Testis (tissue), 2 donors: ENCODE measurements at regions not wholly inside any gene's neighbourhood (a gene's known extent, or its start where the extent isn't known, plus 50 kb on each side); places are given as distances from the start of the nearest gene placed in this dataset.
"Not testable (repeated sequence)": the region's sequence is repeated elsewhere in the genome, so short reads cannot be mapped to it uniquely, and the experiment has no call there.

Source experiments
- DNase-seq: peaks from one replicate; pipeline ENCODE4 v3.0.0-alpha.2; 2019
- H3K27ac ChIP-seq, 2 donors: fragments of 200-600 bp; sonication (generic); one replicate each; pipeline ENCODE4 v1.5.1; 2019
- H3K27me3 ChIP-seq: fragments of 200-600 bp; sonication (generic); one replicate; pipeline ENCODE4 v1.5.1; 2019
- H3K36me3 ChIP-seq: fragments of 200-600 bp; sonication (generic); one replicate; pipeline ENCODE4 v1.5.1; 2017; ENCODE audit warnings: low read depth; ENCODE audit errors: missing control alignments
- H3K4me1 ChIP-seq: fragments of 200-600 bp; sonication (generic); one replicate; pipeline ENCODE4 v1.5.1; 2019
- H3K4me3 ChIP-seq, 2 donors: fragments of 200-600 bp; sonication (generic); one replicate each; pipeline ENCODE4 v1.5.1; 2017 to 2019
- H3K9me3 ChIP-seq: fragments of 200-600 bp; sonication (generic); one replicate; pipeline ENCODE4 v1.5.1; 2017
- POLR2A ChIP-seq: fragments of 450-650 bp; IDR thresholded peaks from one replicate; pipeline ENCODE4 v1.6.1; 2017; ENCODE audit warnings: antibody characterized with exemption, mild to moderate bottlenecking, moderate library complexity
- WGBS, 2 donors: methylation state at CpG; one replicate each; pipeline ENCODE4 v1.1.5; 2018; 5-methylcytosine and 5-hydroxymethylcytosine counted together
- intact Hi-C: fragments of 100-400 bp; cut with DNase I; formaldehyde crosslinking; loops from one replicate; pipeline ENCODE4 v1.15.1; 2023; ENCODE audit warnings: low total_unique reads
- TF ChIP-seq, protein P1 (sequence below), 3 experiments: fragments of 450-650 bp in 2 of 3; fragments of 200-600 bp in 1 of 3; sonication (generic) in 1 of 3; IDR thresholded peaks; one replicate each; pipeline ENCODE4 v1.5.1; 2016 to 2019; ENCODE audit warnings: antibody characterized with exemption in 3 of 3, mild to moderate bottlenecking in 2 of 3, moderate library complexity in 1 of 3

DNA sequence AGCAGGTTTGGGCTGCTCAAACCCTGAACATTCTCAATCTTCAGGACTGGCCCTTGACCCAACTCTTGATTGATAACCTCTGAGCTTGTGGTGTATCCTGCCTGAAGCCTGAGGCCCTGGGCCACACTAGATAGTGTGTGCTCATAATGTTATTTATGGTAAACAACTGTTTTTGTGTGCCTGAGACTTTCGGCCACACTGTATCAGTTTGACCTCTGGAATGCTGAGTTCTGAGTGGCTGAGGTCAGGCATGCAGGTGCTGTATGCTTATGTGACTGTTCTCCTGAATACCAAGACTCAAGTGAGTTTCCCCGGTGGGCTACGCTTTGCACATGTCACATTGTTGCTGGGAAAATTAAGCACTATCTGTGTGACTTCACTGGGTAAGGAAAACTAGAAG lies 82.2 kb upstream of the RMP24 start:
- intact Hi-C loops: no loop called here
- Histone ChIP-seq H3K4me1 (no peaks in the 10 kb centered on the region), H3K4me3 (no peak overlapping the region), H3K27ac (no peak overlapping the region), H3K9me3 (no peaks in the 10 kb centered on the region), H3K27me3 (no peaks in the 10 kb centered on the region), H3K36me3 (no peaks in the 10 kb centered on the region)
- no peak for TF ChIP-seq POLR2A
- TF ChIP-seq, protein P1, sequence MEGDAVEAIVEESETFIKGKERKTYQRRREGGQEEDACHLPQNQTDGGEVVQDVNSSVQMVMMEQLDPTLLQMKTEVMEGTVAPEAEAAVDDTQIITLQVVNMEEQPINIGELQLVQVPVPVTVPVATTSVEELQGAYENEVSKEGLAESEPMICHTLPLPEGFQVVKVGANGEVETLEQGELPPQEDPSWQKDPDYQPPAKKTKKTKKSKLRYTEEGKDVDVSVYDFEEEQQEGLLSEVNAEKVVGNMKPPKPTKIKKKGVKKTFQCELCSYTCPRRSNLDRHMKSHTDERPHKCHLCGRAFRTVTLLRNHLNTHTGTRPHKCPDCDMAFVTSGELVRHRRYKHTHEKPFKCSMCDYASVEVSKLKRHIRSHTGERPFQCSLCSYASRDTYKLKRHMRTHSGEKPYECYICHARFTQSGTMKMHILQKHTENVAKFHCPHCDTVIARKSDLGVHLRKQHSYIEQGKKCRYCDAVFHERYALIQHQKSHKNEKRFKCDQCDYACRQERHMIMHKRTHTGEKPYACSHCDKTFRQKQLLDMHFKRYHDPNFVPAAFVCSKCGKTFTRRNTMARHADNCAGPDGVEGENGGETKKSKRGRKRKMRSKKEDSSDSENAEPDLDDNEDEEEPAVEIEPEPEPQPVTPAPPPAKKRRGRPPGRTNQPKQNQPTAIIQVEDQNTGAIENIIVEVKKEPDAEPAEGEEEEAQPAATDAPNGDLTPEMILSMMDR (IDR thresholded peaks at IDR 0.05): no peak
- DNase-seq: no peak
- WGBS, 2 donors: 59 to 61% methylated on average over 3 of the region's 3 CpGs

DNA sequence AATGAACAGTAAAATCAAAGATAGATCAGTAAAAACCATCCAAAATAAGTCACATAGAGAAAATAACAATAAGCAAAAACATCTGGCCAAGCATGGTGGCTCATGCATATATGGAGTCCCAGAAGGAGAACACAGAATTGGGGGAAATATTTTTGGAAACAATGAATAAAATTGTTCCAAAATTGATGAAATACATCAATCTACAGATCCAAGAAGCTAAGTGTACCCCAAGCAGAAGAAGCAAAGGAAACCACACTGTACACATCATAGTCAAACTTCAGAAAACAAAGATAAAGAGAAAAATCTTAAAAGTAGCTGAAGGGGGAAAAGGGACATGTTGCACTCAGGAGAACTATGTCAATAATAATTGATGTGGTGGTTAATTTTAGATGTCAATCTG lies 80.4 kb upstream of the RMP24 start:
- Histone ChIP-seq H3K4me3 (no peak overlapping the region), H3K27me3 (no peaks in the 10 kb centered on the region), H3K4me1 (no peaks in the 10 kb centered on the region), H3K9me3 (no peaks in the 10 kb centered on the region), H3K36me3 (no peaks in the 10 kb centered on the region), H3K27ac (no peak overlapping the region)
- intact Hi-C loops: no loop called here
- no peak for DNase-seq
- TF ChIP-seq POLR2A: no peak
- TF ChIP-seq, protein P1 (IDR thresholded peaks at IDR 0.05): no peak

DNA sequence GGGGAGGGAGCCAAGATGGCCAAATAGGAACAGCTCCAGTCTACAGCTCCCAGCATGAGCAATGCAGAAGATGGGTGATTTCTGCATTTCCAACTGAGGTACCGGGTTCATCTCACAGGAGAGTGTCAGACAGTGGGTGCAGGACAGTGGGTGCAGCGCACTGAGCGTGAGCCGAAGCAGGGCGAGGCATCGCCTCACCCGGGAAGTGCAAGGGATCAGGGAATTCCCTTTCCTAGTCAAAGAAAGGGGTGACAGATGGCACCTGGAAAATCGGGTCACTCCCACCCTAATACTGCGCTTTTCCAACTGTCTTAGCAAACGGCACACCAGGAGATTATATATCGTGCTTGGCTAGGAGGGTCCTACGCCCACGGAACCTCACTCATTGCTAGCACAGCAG lies 75.0 kb upstream of the RMP24 start:
- H3K36me3 ChIP-seq, H3K4me1 ChIP-seq, intact Hi-C loops, H3K27me3 ChIP-seq, H3K4me3 ChIP-seq, H3K9me3 ChIP-seq, H3K27ac ChIP-seq, DNase-seq: not testable (repeated sequence)
- WGBS, 2 donors: 88 to 94% methylated on average over 13 of the region's 13 CpGs

DNA sequence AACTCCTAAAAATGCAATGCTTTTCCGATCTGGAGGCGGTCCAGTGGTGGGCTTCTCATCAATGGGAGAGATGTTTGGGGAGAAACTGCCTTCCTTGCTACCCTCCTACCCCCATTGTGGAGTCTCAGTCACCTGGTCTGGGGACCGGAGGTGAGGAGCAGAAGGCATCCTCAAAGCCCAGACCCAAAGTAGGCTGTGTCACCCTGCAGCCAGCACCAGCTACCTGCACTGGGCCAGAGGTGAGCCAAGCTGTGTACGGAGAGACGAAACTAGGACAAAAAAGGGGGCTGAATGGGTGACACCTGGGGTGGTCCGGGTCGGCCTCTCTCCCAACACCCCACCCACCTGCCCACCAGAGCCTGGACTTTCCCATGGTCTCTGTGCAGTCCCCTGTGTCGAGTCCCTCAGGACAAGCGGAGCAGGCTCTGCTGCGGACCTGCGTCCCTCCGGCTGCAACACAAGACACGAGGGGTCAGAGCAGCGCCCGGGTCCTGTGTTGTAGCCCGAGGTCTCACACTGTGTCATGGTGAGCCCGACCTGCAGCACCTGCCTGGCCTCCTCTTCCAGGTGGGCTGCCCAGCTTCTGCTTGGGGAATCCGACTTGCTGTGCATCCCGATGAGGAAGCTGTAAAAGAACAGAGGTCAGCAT lies 68.0 kb upstream of the RMP24 start:
- no peak for DNase-seq
- Histone ChIP-seq H3K4me1 (no peaks in the 10 kb centered on the region), H3K9me3 (no peaks in the 10 kb centered on the region), H3K27me3 (no peaks in the 10 kb centered on the region), H3K36me3 (no peaks in the 10 kb centered on the region), H3K27ac (no peak overlapping the region), H3K4me3 (no peak overlapping the region)
- 87 to 93% methylated on average over 10 to 18 of the region's 19 CpGs for WGBS, 2 donors
- TF ChIP-seq, protein P1 (IDR thresholded peaks at IDR 0.05): no peak
- no peak for TF ChIP-seq POLR2A
- intact Hi-C loops: no loop called here

DNA sequence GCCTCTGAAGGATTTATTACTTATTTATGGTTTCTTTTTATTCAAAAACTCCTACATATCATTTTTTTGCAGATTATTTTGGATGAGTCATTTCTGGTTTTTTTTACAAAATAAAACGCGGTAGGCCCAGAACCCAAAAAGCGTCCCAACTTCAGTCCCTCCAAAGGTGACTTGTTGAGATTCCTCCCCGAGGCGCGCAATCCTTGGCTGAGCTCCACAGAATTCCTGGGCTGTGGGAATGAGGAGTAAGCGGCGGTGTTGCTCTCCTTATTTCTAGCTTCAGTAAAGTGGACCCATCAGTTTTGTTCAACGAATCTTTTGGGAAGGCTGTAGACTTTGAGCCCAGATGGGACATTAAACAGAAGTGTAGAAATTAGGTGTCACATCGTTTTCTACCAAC lies 67.0 kb upstream of the RMP24 start:
- Histone ChIP-seq H3K4me1 (no peaks in the 10 kb centered on the region), H3K36me3 (no peaks in the 10 kb centered on the region), H3K27me3 (no peaks in the 10 kb centered on the region), H3K27ac (no peak overlapping the region), H3K9me3 (no peaks in the 10 kb centered on the region), H3K4me3 (no peak overlapping the region)
- DNase-seq: no peak
- 86 to 89% methylated on average over 10 of the region's 10 CpGs for WGBS, 2 donors
- TF ChIP-seq POLR2A: no peak
- TF ChIP-seq, protein P1 (IDR thresholded peaks at IDR 0.05): no peak
- intact Hi-C loops: no loop called here

DNA sequence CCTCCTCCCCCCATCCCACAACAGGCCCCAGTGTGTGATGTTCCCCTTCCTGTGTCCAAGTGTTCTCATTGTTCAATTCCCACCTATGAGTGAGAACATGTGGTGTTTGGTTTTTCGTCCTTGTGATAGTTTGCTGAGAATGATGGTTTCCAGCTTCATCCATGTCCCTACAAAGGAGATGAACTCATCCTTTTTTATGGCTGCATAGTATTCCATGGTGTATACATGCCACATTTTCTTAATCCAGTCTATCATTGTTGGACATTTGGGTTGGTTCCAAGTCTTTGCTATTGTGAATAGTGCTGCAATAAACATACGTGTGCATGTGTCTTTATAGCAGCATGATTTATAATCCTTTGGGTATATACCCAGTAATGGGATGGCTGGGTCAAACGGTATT lies 66.2 kb upstream of the RMP24 start:
- DNase-seq, intact Hi-C loops: not testable (repeated sequence)
- WGBS, 2 donors: 87 to 98% methylated on average over 1 to 2 of the region's 3 CpGs

More for the DNA sequence above, 66.2 kb upstream of the RMP24 start:
- H3K4me3 ChIP-seq, H3K36me3 ChIP-seq, H3K4me1 ChIP-seq, H3K27me3 ChIP-seq, H3K9me3 ChIP-seq, H3K27ac ChIP-seq: not testable (repeated sequence)
